ENCODE measurements at regions not wholly inside any gene's neighbourhood (a gene's known extent, or its start where the extent isn't known, plus 50 kb on each side); places are given as distances from the start of the nearest gene placed in this dataset.
"Not testable (repeated sequence)": the region's sequence is repeated elsewhere in the genome, so short reads cannot be mapped to it uniquely, and the experiment has no call there.

- DNase-seq (ENCODE audit: low spot score) = no peak
These were observed 138.1 kb downstream of the LIG4 start for GRCh38 chr13:108077284-108077683.

GRCh38 chr13:108074429-108074828 is 140.9 kb downstream of the LIG4 start:
- DNase-seq (ENCODE audit: low spot score) = not testable (repeated sequence)

GRCh38 chr13:108070925-108071324 is 144.4 kb downstream of the LIG4 start:
- no peak for DNase-seq (ENCODE audit: low spot score)

DNA sequence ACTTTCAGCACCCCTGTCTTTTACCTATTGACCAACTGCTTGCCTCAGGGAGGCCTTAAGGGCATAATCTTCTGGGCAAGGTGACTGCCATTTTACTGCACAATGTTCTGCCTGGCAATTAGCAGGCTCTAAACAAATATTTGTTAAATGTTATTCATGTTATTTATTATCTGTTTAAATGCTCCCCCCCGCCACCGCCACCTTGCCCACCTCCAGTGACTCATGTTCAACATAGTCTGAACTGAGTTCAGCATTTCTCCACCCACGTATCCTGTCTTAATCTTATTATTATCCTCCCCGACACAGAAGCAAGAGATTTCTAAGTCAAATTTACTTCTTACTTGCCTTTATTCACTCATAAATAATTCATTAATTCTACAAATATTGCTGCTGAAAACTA is 144.8 kb downstream of the LIG4 start:
- no peak for DNase-seq (ENCODE audit: low spot score)

GRCh38 chr13:108069521-108070210 is 145.7 kb downstream of the LIG4 start:
- no peak for DNase-seq (ENCODE audit: low spot score)

- not testable (repeated sequence) for DNase-seq (ENCODE audit: low spot score)
These were observed 151.0 kb downstream of the LIG4 start for GRCh38 chr13:108064372-108064771.

DNA sequence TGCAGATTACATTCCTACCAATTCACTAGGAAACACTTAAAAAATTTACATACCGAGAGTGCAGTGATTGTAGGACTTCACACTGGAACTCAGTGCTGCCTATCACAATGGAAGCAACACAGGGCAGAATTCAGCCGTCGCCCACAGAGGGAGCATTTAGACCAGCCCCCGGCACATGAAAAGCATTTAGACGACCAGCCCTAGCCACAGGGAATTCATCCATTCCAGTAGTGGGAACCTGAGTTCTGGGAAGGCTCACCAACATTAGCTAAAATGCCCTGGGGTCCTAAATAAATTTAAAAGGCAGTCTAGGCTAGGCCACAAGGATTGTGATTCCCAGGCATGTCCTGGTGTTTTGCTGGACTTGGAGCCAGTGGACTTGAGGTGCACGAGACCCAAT is 155.2 kb downstream of the LIG4 start:
- no peak for DNase-seq (ENCODE audit: low spot score)

- no peak for DNase-seq (ENCODE audit: low spot score)
These were observed 159.1 kb downstream of the LIG4 start for GRCh38 chr13:108056278-108056677.

DNA sequence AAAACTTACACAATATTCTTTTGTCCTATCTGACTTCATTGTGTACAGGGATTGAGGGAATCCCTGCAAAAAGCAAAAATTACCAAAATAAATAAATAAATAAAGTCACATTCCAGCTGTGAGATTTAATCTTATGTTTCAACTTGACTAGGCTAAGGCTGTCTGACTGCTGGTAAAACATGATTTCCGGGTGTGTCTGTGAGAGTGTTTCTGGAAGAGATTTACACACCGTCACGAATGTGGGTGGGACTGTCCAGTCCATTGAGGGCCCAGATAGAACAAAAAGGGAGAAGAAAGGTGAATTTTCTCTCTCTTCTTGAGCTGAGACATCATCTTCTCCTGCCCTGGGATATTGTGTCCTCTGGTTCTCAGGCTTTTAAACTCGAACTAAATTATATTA is 166.1 kb downstream of the LIG4 start:
- DNase-seq (ENCODE audit: low spot score) = no peak

DNA sequence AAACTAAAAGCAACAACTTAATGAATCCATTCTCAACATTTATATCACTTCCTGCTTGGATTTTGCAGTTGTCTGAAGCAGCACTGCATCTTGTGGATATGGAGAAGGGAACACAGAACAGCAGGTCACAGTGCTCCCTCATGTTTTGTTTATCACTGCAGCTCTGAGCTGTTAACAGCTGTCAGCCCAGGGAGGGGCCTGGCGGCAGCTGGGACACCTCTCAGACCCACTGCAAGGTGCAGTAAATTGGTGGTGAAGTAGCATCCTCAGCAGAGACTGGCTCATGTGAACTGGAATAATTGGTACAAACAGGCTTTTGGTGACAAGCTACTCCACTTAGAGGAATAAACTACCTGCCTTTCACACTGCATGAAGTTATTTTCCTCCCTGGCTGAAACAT is 170.4 kb downstream of the LIG4 start:
- no peak for DNase-seq (ENCODE audit: low spot score)

DNA sequence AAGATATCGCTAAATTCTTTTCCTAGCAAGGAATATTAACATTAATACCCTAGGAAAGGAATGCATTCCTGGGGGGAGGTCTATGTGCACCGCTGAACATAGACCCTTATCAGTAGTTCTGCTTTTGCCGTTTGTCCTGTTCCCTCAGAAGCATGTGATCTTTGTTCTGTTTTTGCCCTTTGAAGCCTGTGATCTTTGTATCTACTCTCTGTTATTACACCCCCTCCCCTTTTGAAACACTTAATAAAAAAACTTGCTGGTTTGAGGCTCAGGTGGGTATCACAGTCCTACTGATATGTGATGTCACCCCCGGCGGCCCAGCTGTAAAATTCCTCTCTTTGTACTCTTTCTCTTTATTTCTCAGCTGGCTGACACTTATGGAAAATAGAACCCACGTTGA is 172.5 kb downstream of the LIG4 start:
- DNase-seq (ENCODE audit: low spot score) = not testable (repeated sequence)

GRCh38 chr13:108037348-108037747 is 178.0 kb downstream of the LIG4 start:
- DNase-seq (ENCODE audit: low spot score) = no peak

DNA sequence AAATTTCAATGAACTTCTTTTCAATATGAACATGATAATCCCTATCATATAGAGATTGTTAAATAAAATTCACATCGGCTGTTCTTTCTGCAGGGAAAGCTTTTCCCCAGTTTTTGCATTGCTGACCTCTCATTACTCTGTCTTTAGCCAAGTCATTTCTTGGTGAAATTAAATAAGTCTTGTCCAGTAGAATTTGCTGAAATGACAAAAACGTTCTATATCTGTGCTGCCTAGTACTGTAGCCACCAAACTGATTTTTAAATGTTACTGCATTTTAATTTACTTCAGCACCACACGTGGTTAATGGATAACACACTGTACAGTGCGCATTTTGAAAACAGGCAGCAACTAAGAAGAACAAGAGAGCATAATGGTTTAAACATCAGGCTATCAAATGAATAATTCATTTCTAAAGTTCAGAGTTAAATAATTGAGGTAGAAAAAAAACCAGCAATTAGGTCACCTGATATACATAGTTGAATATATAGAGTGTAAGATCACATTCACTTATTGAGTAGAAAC is 178.9 kb downstream of the LIG4 start:
- DNase-seq (ENCODE audit: low spot score) = no peak

DNA sequence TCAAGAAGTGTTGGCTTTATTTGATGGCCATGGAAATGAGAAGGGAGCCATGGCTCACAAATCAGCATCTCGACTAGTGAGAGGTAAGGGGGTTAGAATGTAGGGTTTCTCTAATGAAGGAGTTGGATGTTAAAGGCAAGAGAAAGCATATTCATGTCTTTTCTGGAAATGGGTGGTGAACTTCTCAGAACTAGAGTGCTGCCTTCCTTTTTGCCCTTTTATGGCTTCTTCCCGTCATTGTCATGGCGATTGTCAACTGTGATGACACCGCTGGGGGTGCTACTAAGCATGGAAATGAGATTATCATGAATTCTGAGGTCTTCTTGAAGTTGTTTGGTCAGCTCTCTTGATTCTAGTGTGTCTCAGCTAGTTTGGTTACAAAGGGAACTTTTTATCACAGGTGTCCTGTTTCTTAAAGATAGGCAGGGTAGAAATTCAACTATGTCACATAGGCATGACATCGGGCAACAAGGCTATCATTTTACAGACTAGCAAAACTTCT is 180.4 kb downstream of the LIG4 start:
- DNase-seq (ENCODE audit: low spot score) = no peak

- no peak for DNase-seq (ENCODE audit: low spot score)
These were observed 181.3 kb downstream of the LIG4 start for GRCh38 chr13:108033800-108034707.

- no peak for DNase-seq (ENCODE audit: low spot score)
These were observed 183.5 kb downstream of the LIG4 start for GRCh38 chr13:108031865-108032264.

DNA sequence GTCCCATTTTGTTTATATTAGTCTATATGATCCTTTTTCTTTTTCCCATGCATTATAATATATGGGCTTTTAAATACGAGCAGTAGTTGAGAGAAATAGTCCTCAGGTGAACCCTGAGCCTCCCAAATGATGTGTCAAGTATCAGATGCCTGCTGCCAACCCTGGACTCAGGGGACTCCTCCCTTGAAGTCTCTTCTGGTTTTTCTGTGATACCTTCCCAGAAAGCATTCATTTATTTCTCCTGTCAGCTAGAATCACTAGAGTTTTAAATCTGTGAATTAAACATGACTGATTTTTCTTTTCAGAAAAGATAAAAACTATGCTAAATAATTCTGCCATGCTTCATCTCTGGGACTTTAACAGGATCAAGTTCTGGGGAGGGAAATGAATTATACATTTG is 184.6 kb downstream of the LIG4 start:
- DNase-seq (ENCODE audit: low spot score) = no peak

DNA sequence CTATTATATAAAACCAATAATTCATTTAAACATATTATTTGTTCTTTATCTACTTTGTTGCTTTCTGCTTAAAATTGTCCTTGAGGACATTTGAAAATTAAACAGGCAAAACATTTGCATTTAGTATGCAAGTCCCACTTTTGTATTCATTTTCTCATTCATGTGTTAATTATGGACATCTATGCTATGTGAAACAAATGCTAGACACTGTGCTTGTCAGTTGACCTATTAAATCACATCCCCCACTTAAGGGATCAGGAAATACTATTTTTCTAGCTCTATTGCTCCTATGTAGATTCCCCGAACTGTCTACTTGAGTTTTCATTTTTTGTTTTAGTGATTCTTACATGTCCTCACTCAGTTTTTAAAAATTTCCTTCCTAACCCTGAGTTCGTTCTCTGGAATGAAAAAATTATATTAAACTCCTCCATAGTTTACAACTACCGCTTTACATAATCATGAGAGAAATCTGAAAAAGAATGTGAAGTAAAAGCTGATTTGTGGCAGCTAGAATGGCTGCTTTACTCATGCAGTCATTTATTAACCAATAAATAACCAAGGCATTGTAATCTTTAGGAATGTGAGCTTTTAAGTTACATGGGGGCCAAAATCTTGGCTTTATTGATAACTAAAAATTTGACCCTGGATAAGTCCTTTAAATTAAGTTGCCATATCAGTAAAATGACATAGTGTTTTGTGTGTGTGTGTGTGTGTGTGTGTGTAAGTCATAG is 188.5 kb downstream of the LIG4 start:
- no peak for DNase-seq (ENCODE audit: low spot score)

DNA sequence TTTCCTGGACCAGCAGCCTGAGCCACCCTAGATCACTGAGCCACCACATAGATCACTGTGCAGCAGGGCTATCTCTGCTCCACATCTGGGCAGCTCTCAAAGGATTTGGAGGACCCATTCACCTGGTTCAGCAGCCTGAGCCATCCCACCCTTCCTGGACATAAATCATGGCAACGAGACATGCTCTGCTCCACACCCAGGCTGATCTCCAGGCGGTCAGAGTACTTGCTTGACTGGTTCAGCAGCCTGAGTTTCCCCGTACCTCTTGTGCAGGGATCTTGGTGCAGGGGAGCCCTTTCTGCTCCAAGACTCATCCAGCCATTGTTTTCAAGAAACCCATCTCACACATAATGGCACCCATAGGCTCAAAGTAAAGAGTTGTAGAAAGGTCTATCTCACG is 195.3 kb downstream of the LIG4 start:
- no peak for DNase-seq (ENCODE audit: low spot score)

GRCh38 chr13:108018371-108018870 is 196.9 kb downstream of the LIG4 start:
- no peak for DNase-seq (ENCODE audit: low spot score)

- no peak for DNase-seq (ENCODE audit: low spot score)
These were observed 208.7 kb downstream of the LIG4 start for GRCh38 chr13:108006619-108007018.

DNA sequence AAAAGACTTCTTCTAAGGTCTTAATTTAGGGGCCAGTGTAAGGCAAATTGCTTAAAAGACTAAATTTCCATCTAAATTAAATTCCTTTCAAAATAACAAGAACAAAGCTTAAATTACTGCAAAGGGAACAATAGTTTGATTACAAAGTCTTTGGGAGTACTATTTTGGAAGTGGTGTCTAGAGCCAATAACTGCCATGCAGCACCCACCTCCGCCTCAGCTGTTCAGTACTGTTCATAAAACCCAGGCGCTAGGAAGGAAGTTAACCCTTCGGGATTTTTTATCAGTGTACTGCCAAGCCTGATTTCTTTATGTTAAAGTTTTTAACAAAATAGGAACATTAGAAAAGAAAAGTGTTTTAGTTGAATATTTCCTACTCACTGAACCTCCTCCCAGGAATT is 210.1 kb downstream of the LIG4 start:
- DNase-seq (ENCODE audit: low spot score) = no peak
